Thoracic aorta (tissue), 2 donors: ENCODE measurements at regions not wholly inside any gene's neighbourhood (a gene's known extent, or its start where the extent isn't known, plus 50 kb on each side); places are given as distances from the start of the nearest gene placed in this dataset.

Experiments
- ATAC-seq: fragments of 150-250 bp; one replicate; pipeline ENCODE4 v1.8.0; 2017; ENCODE audit warnings: low read depth; ENCODE audit not compliant: insufficient number of reproducible peaks, low FRiP score
- DNase-seq: peaks from one replicate; pipeline ENCODE4 v3.0.0-alpha.2; 2020; ENCODE audit warnings: low spot score
- H3K27ac ChIP-seq, 2 donors: fragments of 200-600 bp; sonication (generic); 1 replicate in 1 of 2; 2 replicates in 1 of 2; pipeline ENCODE4 v1.5.1; 2016; ENCODE audit warnings: mild to moderate bottlenecking in 2 of 2, moderate library complexity in 2 of 2
- H3K27me3 ChIP-seq: fragments of 200-600 bp; sonication (generic); replicated peaks from 2 replicates; pipeline ENCODE4 v1.6.0; 2016; ENCODE audit warnings: mild to moderate bottlenecking; ENCODE audit not compliant: insufficient read depth
- H3K36me3 ChIP-seq: fragments of 200-600 bp; sonication (generic); one replicate; pipeline ENCODE4 v1.5.1; 2016
- H3K4me1 ChIP-seq, 2 donors: fragments of 200-600 bp; sonication (generic); 1 replicate in 1 of 2; 2 replicates in 1 of 2; pipeline versions ENCODE4 v1.5.1 to v1.6.0; 2016; ENCODE audit warnings: low read depth in 2 of 2, mild to moderate bottlenecking in 1 of 2; ENCODE audit not compliant: control insufficient read depth in 1 of 2
- H3K4me3 ChIP-seq: fragments of 200-600 bp; sonication (generic); 2 replicates; pipeline ENCODE4 v1.5.1; 2016; ENCODE audit warnings: mild to moderate bottlenecking
- H3K9me3 ChIP-seq: fragments of 200-600 bp; sonication (generic); 2 replicates; pipeline ENCODE4 v1.5.1; 2016
- CTCF ChIP-seq: fragments of 200-600 bp; sonication (generic); IDR thresholded peaks from one replicate; pipeline ENCODE4 v1.5.1; 2019; ENCODE audit warnings: antibody characterized with exemption

GRCh38 chr2:120404274-120404673 lies 58.3 kb downstream of the INHBB start:
- DNase-seq (no peak), ATAC-seq (no peak)
- Histone ChIP-seq H3K27ac (no peak overlapping the region), H3K27me3 (no peaks in the 10 kb centered on the region), H3K4me3 (no peak overlapping the region), H3K36me3 (no peaks in the 10 kb centered on the region), H3K4me1 (no peaks in the 10 kb centered on the region), H3K9me3 (peaks cover 1% of the 10 kb centered on the region)
- TF ChIP-seq CTCF: no peak

GRCh38 chr2:120404941-120405758 lies 59.2 kb downstream of the INHBB start:
- DNase-seq (no peak), ATAC-seq (no peak)
- H3K36me3 ChIP-seq: no peaks in the 10 kb centered on the region
- no peak overlapping the region for H3K27ac ChIP-seq
- H3K9me3 ChIP-seq: peaks cover 3% of the 10 kb centered on the region
- no peak for TF ChIP-seq CTCF
- no peaks in the 10 kb centered on the region for H3K27me3 ChIP-seq
- no peaks in the 10 kb centered on the region for H3K4me1 ChIP-seq
- H3K4me3 ChIP-seq: no peak overlapping the region

- no peak for TF ChIP-seq CTCF
- no peak overlapping the region for H3K4me3 ChIP-seq
- H3K9me3 ChIP-seq: peaks cover 3% of the 10 kb centered on the region
- no peaks in the 10 kb centered on the region for H3K4me1 ChIP-seq
- no peak overlapping the region for H3K27ac ChIP-seq
- no peak for ATAC-seq
- no peaks in the 10 kb centered on the region for H3K27me3 ChIP-seq
- no peak for DNase-seq
- H3K36me3 ChIP-seq: no peaks in the 10 kb centered on the region
These were observed 59.8 kb downstream of the INHBB start for GRCh38 chr2:120405759-120406099.

GRCh38 chr2:120406566-120406965 lies 60.6 kb downstream of the INHBB start:
- no peak for TF ChIP-seq CTCF
- no peaks in the 10 kb centered on the region for H3K36me3 ChIP-seq
- no peak for DNase-seq

GRCh38 chr2:120410487-120410886 lies 64.6 kb downstream of the INHBB start:
- Histone ChIP-seq H3K36me3 (no peaks in the 10 kb centered on the region), H3K4me3 (no peak overlapping the region), H3K9me3 (peaks cover 3% of the 10 kb centered on the region), H3K27me3 (no peaks in the 10 kb centered on the region), H3K4me1 (no peaks in the 10 kb centered on the region), H3K27ac (no peak overlapping the region)
- ATAC-seq (no peak), DNase-seq (no peak)
- TF ChIP-seq CTCF: no peak

More at GRCh38 chr2:120406566-120406965, 60.6 kb downstream of the INHBB start:
- H3K4me3 ChIP-seq: no peak overlapping the region
- H3K27me3 ChIP-seq: no peaks in the 10 kb centered on the region
- peaks cover 3% of the 10 kb centered on the region for H3K9me3 ChIP-seq
- H3K27ac ChIP-seq: no peak overlapping the region
- ATAC-seq: no peak
- no peaks in the 10 kb centered on the region for H3K4me1 ChIP-seq
